ENCODE measurements at regions not wholly inside any gene's neighbourhood (a gene's known extent, or its start where the extent isn't known, plus 50 kb on each side); places are given as distances from the start of the nearest gene placed in this dataset.

- TF ChIP-seq TAF1 (IDR thresholded peaks at IDR 0.05; ENCODE audit: low read depth, low read length) (no peak), POLR2A (IDR thresholded peaks at IDR 0.05; ENCODE audit: low read depth, low read length) (no peak), POLR2AphosphoS5 (IDR thresholded peaks at IDR 0.05; ENCODE audit: low read depth, low read length) (no peak)
Observed at GRCh38 chr13:44207476-44207875, 166.1 kb upstream of the SERP2 start.
